SK-N-SH (cell line): ENCODE measurements at regions not wholly inside any gene's neighbourhood (a gene's known extent, or its start where the extent isn't known, plus 50 kb on each side); places are given as distances from the start of the nearest gene placed in this dataset.

ENCODE experiments used
- CTCF ChIP-seq: fragments of 200-600 bp; sonication (generic); IDR thresholded peaks from 2 replicates; pipeline ENCODE4 v1.6.1; 2017; ENCODE audit warnings: antibody characterized with exemption, mild to moderate bottlenecking, moderate library complexity
- POLR2AphosphoS5 ChIP-seq: IDR thresholded peaks from 2 replicates; pipeline ENCODE4 v1.6.1; 2012; ENCODE audit warnings: low read depth, low read length
- TF ChIP-seq, protein P1 (sequence below): IDR thresholded peaks from 2 replicates; pipeline ENCODE4 v1.4.0; 2012; ENCODE audit warnings: low read depth, borderline replicate concordance

DNA sequence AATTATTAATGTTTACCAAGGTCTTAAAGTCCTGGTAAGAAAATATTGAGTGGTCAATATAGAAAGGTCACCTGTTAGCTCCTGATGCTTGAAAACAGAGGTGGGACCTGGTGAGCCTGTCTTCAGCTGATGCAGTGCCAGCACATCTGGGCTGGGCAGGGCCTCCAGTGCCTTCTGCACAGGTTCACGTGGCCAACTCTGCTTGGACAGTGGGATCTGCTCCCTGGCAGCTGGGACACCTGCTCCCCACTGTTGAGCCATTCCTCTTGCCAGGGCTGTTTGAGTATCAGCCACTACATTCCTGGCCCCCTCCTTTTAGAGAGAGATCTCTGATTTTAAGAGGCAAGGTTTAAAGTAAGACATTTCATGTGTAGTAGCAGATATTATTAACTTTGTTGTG, 135.0 kb downstream of the TM9SF2 start:
- TF ChIP-seq, protein P1, sequence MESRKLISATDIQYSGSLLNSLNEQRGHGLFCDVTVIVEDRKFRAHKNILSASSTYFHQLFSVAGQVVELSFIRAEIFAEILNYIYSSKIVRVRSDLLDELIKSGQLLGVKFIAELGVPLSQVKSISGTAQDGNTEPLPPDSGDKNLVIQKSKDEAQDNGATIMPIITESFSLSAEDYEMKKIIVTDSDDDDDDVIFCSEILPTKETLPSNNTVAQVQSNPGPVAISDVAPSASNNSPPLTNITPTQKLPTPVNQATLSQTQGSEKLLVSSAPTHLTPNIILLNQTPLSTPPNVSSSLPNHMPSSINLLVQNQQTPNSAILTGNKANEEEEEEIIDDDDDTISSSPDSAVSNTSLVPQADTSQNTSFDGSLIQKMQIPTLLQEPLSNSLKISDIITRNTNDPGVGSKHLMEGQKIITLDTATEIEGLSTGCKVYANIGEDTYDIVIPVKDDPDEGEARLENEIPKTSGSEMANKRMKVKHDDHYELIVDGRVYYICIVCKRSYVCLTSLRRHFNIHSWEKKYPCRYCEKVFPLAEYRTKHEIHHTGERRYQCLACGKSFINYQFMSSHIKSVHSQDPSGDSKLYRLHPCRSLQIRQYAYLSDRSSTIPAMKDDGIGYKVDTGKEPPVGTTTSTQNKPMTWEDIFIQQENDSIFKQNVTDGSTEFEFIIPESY: no peak
- TF ChIP-seq POLR2AphosphoS5: no peak
- TF ChIP-seq CTCF: no peak
